Fibroblast of lung (primary cell): ENCODE measurements at regions not wholly inside any gene's neighbourhood (a gene's known extent, or its start where the extent isn't known, plus 50 kb on each side); places are given as distances from the start of the nearest gene placed in this dataset.

Experiments
- CTCF ChIP-seq, 2 donors: IDR thresholded peaks in 1 of 2; conservative IDR thresholded peaks in 1 of 2; 1 replicate in 1 of 2; 2 replicates in 1 of 2; pipeline ENCODE4 v1.5.1; 2011 to 2012; ENCODE audit warnings: low read length in 2 of 2, control low read depth in 1 of 2, inconsistent platforms in 1 of 2, low read depth in 1 of 2, mild to moderate bottlenecking in 1 of 2
- EZH2 ChIP-seq: IDR thresholded peaks from 2 replicates; pipeline ENCODE4 v1.5.1; 2012; ENCODE audit warnings: low read length, control low read depth, mild to moderate bottlenecking; ENCODE audit errors: missing control alignments

- no peak for TF ChIP-seq CTCF (conservative IDR thresholded peaks at IDR 0.05 in 1 of 2, IDR thresholded peaks at IDR 0.05 in 1 of 2; ENCODE audit: low read depth in 1 of 2, low read length in 2 of 2)
- no peak for TF ChIP-seq EZH2
Measured at GRCh38 chr10:128870830-128871597, 596.0 kb upstream of the MGMT start.
